ENCODE measurements at regions not wholly inside any gene's neighbourhood (a gene's known extent, or its start where the extent isn't known, plus 50 kb on each side); places are given as distances from the start of the nearest gene placed in this dataset.

GRCh38 chr7:108846471-108846870, 276.8 kb downstream of the DNAJB9 start:
- Mint-ChIP-seq H3K4me3 (no peak overlapping the region), H3K36me3 (no peaks in the 10 kb centered on the region), H3K27ac (no peak overlapping the region), H3K4me1 (no peaks in the 10 kb centered on the region), H3K9me3 (peaks cover 0 to 3% (median 1%) of the 10 kb centered on the region in 8 donors), H3K27me3 (peaks cover 0 to 2% of the 10 kb centered on the region in 2 donors)
- ChIA-PET POLR2A (ENCODE audit: partially characterized antibody) (no interaction called here), CTCF (ENCODE audit: partially characterized antibody) (no interaction called here)
- DNase-seq: no peak
- Histone ChIP-seq H3K27ac (ENCODE audit: low read depth, low read length) (no peak overlapping the region), H3K27me3 (ENCODE audit: insufficient read depth, low read length) (no peaks in the 10 kb centered on the region), H3K4me3 (ENCODE audit: low read length in 2 of 2) (no peak overlapping the region), H3K36me3 (ENCODE audit: insufficient read depth, low read length) (no peaks in the 10 kb centered on the region), H3K4me1 (ENCODE audit: insufficient read depth, low read length) (no peaks in the 10 kb centered on the region), H3K9me3 (ENCODE audit: control insufficient read depth in 1 of 2, low read length in 2 of 2) (no peaks in the 10 kb centered on the region)
- intact Hi-C loops (cut with micrococcal nuclease): no loop called here

- intact Hi-C loops (cut with micrococcal nuclease): no loop called here
- peaks cover 0 to 3% (median 0%) of the 10 kb centered on the region in 8 donors for H3K9me3 Mint-ChIP-seq
- H3K27me3 Mint-ChIP-seq: no peaks in the 10 kb centered on the region
- H3K9me3 ChIP-seq (ENCODE audit: control insufficient read depth in 1 of 2, low read length in 2 of 2): no peaks in the 10 kb centered on the region
- no peaks in the 10 kb centered on the region for H3K4me1 ChIP-seq (ENCODE audit: insufficient read depth, low read length)
- H3K27ac Mint-ChIP-seq: no peak overlapping the region
- H3K36me3 Mint-ChIP-seq: no peaks in the 10 kb centered on the region
- ChIA-PET CTCF (ENCODE audit: partially characterized antibody) (no interaction called here), POLR2A (ENCODE audit: partially characterized antibody) (no interaction called here)
- no peak for DNase-seq
- H3K4me3 Mint-ChIP-seq: no peak overlapping the region
- H3K4me1 Mint-ChIP-seq: no peaks in the 10 kb centered on the region
- no peaks in the 10 kb centered on the region for H3K36me3 ChIP-seq (ENCODE audit: insufficient read depth, low read length)
- no peaks in the 10 kb centered on the region for H3K27me3 ChIP-seq (ENCODE audit: insufficient read depth, low read length)
- H3K27ac ChIP-seq (ENCODE audit: low read depth, low read length): no peak overlapping the region
- H3K4me3 ChIP-seq (ENCODE audit: low read length in 2 of 2): no peak overlapping the region
Measured at GRCh38 chr7:108848486-108848885, 278.8 kb downstream of the DNAJB9 start.

DNA sequence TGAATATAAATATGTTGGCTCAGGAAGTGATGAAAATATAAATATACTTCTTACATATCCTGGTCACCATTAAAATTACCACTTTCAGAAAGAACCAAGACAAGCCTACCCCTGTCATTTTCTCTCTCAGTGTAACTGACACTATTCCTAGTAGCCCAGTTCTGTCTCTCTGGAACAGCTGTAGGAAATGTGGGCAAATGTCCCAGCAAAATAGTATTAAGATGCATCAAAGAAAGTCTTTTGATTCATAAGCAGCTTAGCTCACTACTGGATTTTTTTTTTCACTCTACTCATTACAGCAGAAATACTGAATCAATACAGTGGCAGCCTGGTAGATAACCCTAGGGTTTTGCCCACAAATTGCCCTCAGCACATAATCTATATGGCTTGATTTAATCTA, 290.9 kb downstream of the DNAJB9 start:
- Histone ChIP-seq H3K27me3 (ENCODE audit: insufficient read depth, low read length) (no peaks in the 10 kb centered on the region), H3K4me3 (ENCODE audit: low read length in 2 of 2) (no peak overlapping the region), H3K36me3 (ENCODE audit: insufficient read depth, low read length) (no peaks in the 10 kb centered on the region), H3K27ac (ENCODE audit: low read depth, low read length) (no peak overlapping the region), H3K4me1 (ENCODE audit: insufficient read depth, low read length) (no peaks in the 10 kb centered on the region), H3K9me3 (ENCODE audit: control insufficient read depth in 1 of 2, low read length in 2 of 2) (no peaks in the 10 kb centered on the region)
- no peaks in the 10 kb centered on the region for H3K27me3 Mint-ChIP-seq
- peaks cover 0 to 10% (median 4%) of the 10 kb centered on the region in 8 donors for H3K9me3 Mint-ChIP-seq
- ChIA-PET POLR2A (ENCODE audit: partially characterized antibody) (no interaction called here), CTCF (ENCODE audit: partially characterized antibody) (no interaction called here)
- intact Hi-C loops (cut with micrococcal nuclease): no loop called here
- H3K4me3 Mint-ChIP-seq: no peak overlapping the region
- no peaks in the 10 kb centered on the region for H3K36me3 Mint-ChIP-seq
- DNase-seq: no peak
- H3K4me1 Mint-ChIP-seq: no peaks in the 10 kb centered on the region
- H3K27ac Mint-ChIP-seq: no peak overlapping the region

DNA sequence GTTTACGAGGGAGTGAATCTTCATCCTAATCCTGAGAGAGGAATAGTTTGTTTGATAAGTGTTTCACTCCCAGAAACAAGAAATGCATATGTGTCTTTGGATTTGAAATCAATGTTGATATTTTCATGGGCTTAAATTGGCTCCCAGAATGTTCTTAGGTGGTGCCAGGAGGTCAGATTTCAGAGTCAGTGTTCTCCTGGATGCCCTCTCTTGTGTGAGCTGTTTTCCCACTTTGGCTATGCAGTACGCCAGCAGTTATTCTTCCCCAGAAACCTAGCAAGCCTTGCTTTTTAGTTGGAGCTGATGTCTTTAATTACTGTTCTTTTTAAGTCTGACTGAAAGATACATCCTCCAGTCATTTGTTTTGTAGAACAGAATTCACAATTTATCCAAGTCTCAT, 291.4 kb downstream of the DNAJB9 start:
- intact Hi-C loops (cut with micrococcal nuclease): no loop called here
- Histone ChIP-seq H3K27ac (ENCODE audit: low read depth, low read length) (no peak overlapping the region), H3K4me3 (ENCODE audit: low read length in 2 of 2) (no peak overlapping the region), H3K4me1 (ENCODE audit: insufficient read depth, low read length) (no peaks in the 10 kb centered on the region), H3K27me3 (ENCODE audit: insufficient read depth, low read length) (no peaks in the 10 kb centered on the region), H3K36me3 (ENCODE audit: insufficient read depth, low read length) (no peaks in the 10 kb centered on the region), H3K9me3 (ENCODE audit: control insufficient read depth in 1 of 2, low read length in 2 of 2) (no peaks in the 10 kb centered on the region)
- no peak for DNase-seq
- Mint-ChIP-seq H3K27me3 (no peaks in the 10 kb centered on the region), H3K36me3 (no peaks in the 10 kb centered on the region), H3K4me1 (no peaks in the 10 kb centered on the region), H3K27ac (no peak overlapping the region), H3K4me3 (no peak overlapping the region), H3K9me3 (peaks cover 0 to 10% (median 4%) of the 10 kb centered on the region in 8 donors)
- CTCF ChIA-PET (ENCODE audit: partially characterized antibody): no interaction called here
- POLR2A ChIA-PET (ENCODE audit: partially characterized antibody): no interaction called here

DNA sequence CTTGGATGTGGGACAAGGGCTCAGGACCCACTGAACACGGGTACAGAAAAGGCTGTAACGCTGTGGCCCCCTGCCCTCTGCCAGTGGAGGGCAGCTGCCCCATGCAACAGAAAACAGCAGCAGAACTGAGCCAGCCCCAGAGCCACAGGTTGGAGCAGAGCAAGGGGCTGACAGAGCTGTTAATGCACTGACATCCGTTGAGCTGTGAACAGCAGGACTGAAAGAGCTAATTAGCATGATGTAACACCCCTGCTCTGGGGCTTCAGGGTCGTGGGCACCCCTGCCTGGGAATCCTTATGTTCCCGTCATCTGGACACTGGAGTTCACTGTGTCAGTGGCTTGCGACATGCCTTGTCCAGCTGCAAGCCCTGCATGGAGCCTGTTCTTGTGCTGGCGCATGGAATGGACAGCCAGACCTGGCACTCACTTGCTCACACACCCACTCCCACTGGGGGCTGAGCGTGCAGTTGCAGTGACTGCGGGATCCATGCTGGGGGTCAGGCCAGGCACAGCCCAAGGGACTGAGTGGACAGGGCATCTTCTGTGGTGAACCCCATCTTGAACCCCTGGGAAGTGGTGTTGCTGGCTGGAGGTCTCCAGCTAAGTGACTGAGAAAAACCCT, 293.7 kb downstream of the DNAJB9 start:
- no peaks in the 10 kb centered on the region for H3K36me3 ChIP-seq (ENCODE audit: insufficient read depth, low read length)
- H3K27ac Mint-ChIP-seq: no peak overlapping the region
- H3K9me3 Mint-ChIP-seq: peaks cover 0 to 9% (median 3%) of the 10 kb centered on the region in 8 donors
- ChIA-PET CTCF (ENCODE audit: partially characterized antibody) (no interaction called here), POLR2A (ENCODE audit: partially characterized antibody) (no interaction called here)
- H3K9me3 ChIP-seq (ENCODE audit: control insufficient read depth in 1 of 2, low read length in 2 of 2): no peaks in the 10 kb centered on the region
- DNase-seq: no peak
- intact Hi-C loops (cut with micrococcal nuclease): no loop called here
- H3K27ac ChIP-seq (ENCODE audit: low read depth, low read length): no peak overlapping the region
- H3K4me1 ChIP-seq (ENCODE audit: insufficient read depth, low read length): no peaks in the 10 kb centered on the region
- no peak overlapping the region for H3K4me3 Mint-ChIP-seq
- H3K4me1 Mint-ChIP-seq: no peaks in the 10 kb centered on the region
- no peaks in the 10 kb centered on the region for H3K27me3 ChIP-seq (ENCODE audit: insufficient read depth, low read length)
- H3K4me3 ChIP-seq (ENCODE audit: low read length in 2 of 2): no peak overlapping the region
- no peaks in the 10 kb centered on the region for H3K36me3 Mint-ChIP-seq
- H3K27me3 Mint-ChIP-seq: no peaks in the 10 kb centered on the region

GRCh38 chr7:108869070-108869469, 299.4 kb downstream of the DNAJB9 start:
- Mint-ChIP-seq H3K36me3 (no peaks in the 10 kb centered on the region), H3K27me3 (no peaks in the 10 kb centered on the region), H3K9me3 (peaks cover 0 to 10% (median 5%) of the 10 kb centered on the region in 8 donors), H3K4me3 (no peak overlapping the region), H3K4me1 (no peaks in the 10 kb centered on the region), H3K27ac (no peak overlapping the region)
- Histone ChIP-seq H3K36me3 (ENCODE audit: insufficient read depth, low read length) (no peaks in the 10 kb centered on the region), H3K4me1 (ENCODE audit: insufficient read depth, low read length) (no peaks in the 10 kb centered on the region), H3K4me3 (ENCODE audit: low read length in 2 of 2) (no peak overlapping the region), H3K27ac (ENCODE audit: low read depth, low read length) (no peak overlapping the region), H3K9me3 (ENCODE audit: control insufficient read depth in 1 of 2, low read length in 2 of 2) (no peaks in the 10 kb centered on the region), H3K27me3 (ENCODE audit: insufficient read depth, low read length) (no peaks in the 10 kb centered on the region)
- no peak for DNase-seq
- intact Hi-C loops (cut with micrococcal nuclease): no loop called here
- ChIA-PET POLR2A (ENCODE audit: partially characterized antibody) (no interaction called here), CTCF (ENCODE audit: partially characterized antibody) (no interaction called here)

- Mint-ChIP-seq H3K36me3 (no peaks in the 10 kb centered on the region), H3K9me3 (peaks cover 0 to 19% (median 3%) of the 10 kb centered on the region in 8 donors), H3K4me3 (no peak overlapping the region), H3K27ac (no peak overlapping the region), H3K4me1 (no peaks in the 10 kb centered on the region), H3K27me3 (no peaks in the 10 kb centered on the region)
- no peak overlapping the region for H3K4me3 ChIP-seq (ENCODE audit: low read length in 2 of 2)
- ChIA-PET POLR2A (ENCODE audit: partially characterized antibody) (no interaction called here), CTCF (ENCODE audit: partially characterized antibody) (no interaction called here)
- no peaks in the 10 kb centered on the region for H3K27me3 ChIP-seq (ENCODE audit: insufficient read depth, low read length)
- DNase-seq: no peak
- intact Hi-C loops (cut with micrococcal nuclease): no loop called here
- no peaks in the 10 kb centered on the region for H3K9me3 ChIP-seq (ENCODE audit: control insufficient read depth in 1 of 2, low read length in 2 of 2)
- H3K36me3 ChIP-seq (ENCODE audit: insufficient read depth, low read length): no peaks in the 10 kb centered on the region
- no peak overlapping the region for H3K27ac ChIP-seq (ENCODE audit: low read depth, low read length)
- no peaks in the 10 kb centered on the region for H3K4me1 ChIP-seq (ENCODE audit: insufficient read depth, low read length)
Measured at GRCh38 chr7:108875139-108875538, 305.5 kb downstream of the DNAJB9 start.

GRCh38 chr7:108890862-108891261, 321.2 kb downstream of the DNAJB9 start:
- POLR2A ChIA-PET (ENCODE audit: partially characterized antibody): no interaction called here
- Histone ChIP-seq H3K9me3 (ENCODE audit: control insufficient read depth in 1 of 2, low read length in 2 of 2) (no peaks in the 10 kb centered on the region), H3K36me3 (ENCODE audit: insufficient read depth, low read length) (no peaks in the 10 kb centered on the region), H3K4me3 (ENCODE audit: low read length in 2 of 2) (no peak overlapping the region), H3K27ac (ENCODE audit: low read depth, low read length) (no peak overlapping the region), H3K27me3 (ENCODE audit: insufficient read depth, low read length) (no peaks in the 10 kb centered on the region), H3K4me1 (ENCODE audit: insufficient read depth, low read length) (no peaks in the 10 kb centered on the region)
- Mint-ChIP-seq H3K27me3 (no peaks in the 10 kb centered on the region), H3K4me3 (no peak overlapping the region), H3K36me3 (no peaks in the 10 kb centered on the region), H3K4me1 (no peaks in the 10 kb centered on the region), H3K9me3 (peaks cover 0 to 10% (median 6%) of the 10 kb centered on the region in 8 donors), H3K27ac (no peak overlapping the region)
- intact Hi-C loops (cut with micrococcal nuclease): no loop called here
- DNase-seq: no peak
- CTCF ChIA-PET (ENCODE audit: partially characterized antibody): no interaction called here
